GM12891 (cell line): ENCODE measurements at regions not wholly inside any gene's neighbourhood (a gene's known extent, or its start where the extent isn't known, plus 50 kb on each side); places are given as distances from the start of the nearest gene placed in this dataset.

Experiments used
- DNase-seq: peaks from one replicate; pipeline ENCODE4 v3.0.0; 2011; ENCODE audit warnings: low spot score; ENCODE audit not compliant: insufficient read length
- FAIRE-seq: peaks from 2 replicates; lab custom pipeline; 2011; peaks lifted over from hg19 to GRCh38; lab: Jason Lieb, UNC
- PAX5 ChIP-seq: IDR thresholded peaks from 2 replicates; pipeline ENCODE4 v1.6.1; 2011; ENCODE audit warnings: low read length, moderate library complexity, mild to moderate bottlenecking; ENCODE audit not compliant: insufficient read depth, severe bottlenecking
- POLR2A ChIP-seq: IDR thresholded peaks from 2 replicates; pipeline ENCODE4 v1.6.1; 2011; ENCODE audit warnings: low read depth, low read length, control low read depth
- POLR2AphosphoS5 ChIP-seq: IDR thresholded peaks from 2 replicates; pipeline ENCODE4 v1.6.1; 2011; ENCODE audit warnings: low read depth, low read length, control low read depth
- POU2F2 ChIP-seq: IDR thresholded peaks from 2 replicates; pipeline ENCODE4 v1.6.1; 2011; ENCODE audit warnings: low read depth, mild to moderate bottlenecking, control low read depth, low read length, moderate library complexity
- SPI1 ChIP-seq: IDR thresholded peaks from 2 replicates; pipeline ENCODE4 v1.6.1; 2011; ENCODE audit warnings: low read depth, low read length, control low read depth
- TAF1 ChIP-seq: IDR thresholded peaks from 2 replicates; pipeline ENCODE4 v1.6.1; 2011; ENCODE audit warnings: low read depth, low read length, control low read depth

- DNase-seq (no peak), FAIRE-seq (no peak)
- no peak for TF ChIP-seq SPI1
- no peak for TF ChIP-seq POU2F2
- TF ChIP-seq PAX5 = no peak
Observed at GRCh38 chr6:139483079-139483478, 108.6 kb upstream of the CITED2 start.

- TF ChIP-seq TAF1 = no peak
- no peak for TF ChIP-seq SPI1
- no peak for TF ChIP-seq PAX5
- no peak for TF ChIP-seq POLR2A
- TF ChIP-seq POU2F2 = no peak
- FAIRE-seq (no peak), DNase-seq (no peak)
Observed at GRCh38 chr6:139482287-139482686, 107.8 kb upstream of the CITED2 start.

GRCh38 chr6:139480356-139481165 is 106.1 kb upstream of the CITED2 start:
- DNase-seq (no peak), FAIRE-seq (no peak)
- no peak for TF ChIP-seq PAX5
- no peak for TF ChIP-seq SPI1
- no peak for TF ChIP-seq POLR2A
- TF ChIP-seq TAF1 = no peak
- no peak for TF ChIP-seq POLR2AphosphoS5
- no peak for TF ChIP-seq POU2F2

GRCh38 chr6:139479433-139480222 is 105.2 kb upstream of the CITED2 start:
- FAIRE-seq (no peak), DNase-seq (no peak)
- TF ChIP-seq POU2F2 (no peak), SPI1 (no peak), POLR2AphosphoS5 (no peak), PAX5 (no peak)

GRCh38 chr6:139475646-139476045 is 101.2 kb upstream of the CITED2 start:
- FAIRE-seq (no peak), DNase-seq (no peak)
- TF ChIP-seq POU2F2 (no peak), SPI1 (no peak), PAX5 (no peak), TAF1 (no peak), POLR2AphosphoS5 (no peak), POLR2A (no peak)

- FAIRE-seq (no peak), DNase-seq (no peak)
- TF ChIP-seq TAF1 = no peak
- TF ChIP-seq SPI1 = no peak
- no peak for TF ChIP-seq POLR2A
- TF ChIP-seq PAX5 = no peak
- no peak for TF ChIP-seq POU2F2
- no peak for TF ChIP-seq POLR2AphosphoS5
Observed at GRCh38 chr6:139475241-139475640, 100.8 kb upstream of the CITED2 start.

GRCh38 chr6:139474145-139475108 is 100.0 kb upstream of the CITED2 start:
- FAIRE-seq (peak; percentile 43), DNase-seq (peak; percentile 12)
- no peak for TF ChIP-seq SPI1
- TF ChIP-seq PAX5 = no peak
- no peak for TF ChIP-seq POLR2A
- no peak for TF ChIP-seq POLR2AphosphoS5
- no peak for TF ChIP-seq TAF1
- TF ChIP-seq POU2F2 = 0 out of 2 replicates have a peak, but pooled peaks have one; percentile 17

GRCh38 chr6:139473731-139474130 is 99.3 kb upstream of the CITED2 start:
- TF ChIP-seq PAX5 = no peak
- no peak for TF ChIP-seq POLR2AphosphoS5
- TF ChIP-seq SPI1 = no peak
- TF ChIP-seq TAF1 = no peak
- TF ChIP-seq POU2F2 = no peak
- TF ChIP-seq POLR2A = no peak
- DNase-seq (no peak), FAIRE-seq (no peak)

GRCh38 chr6:139473231-139473701 is 98.8 kb upstream of the CITED2 start:
- TF ChIP-seq PAX5 = no peak
- TF ChIP-seq SPI1 = no peak
- TF ChIP-seq POLR2AphosphoS5 = no peak
- no peak for TF ChIP-seq TAF1
- TF ChIP-seq POU2F2 = no peak
- TF ChIP-seq POLR2A = no peak
- DNase-seq = no peak
- FAIRE-seq = no peak
